SIG-M5 treated with dmso at 0.1 percent for 504 hours (cell line): ENCODE measurements at regions not wholly inside any gene's neighbourhood (a gene's known extent, or its start where the extent isn't known, plus 50 kb on each side); places are given as distances from the start of the nearest gene placed in this dataset.
A peak's percentile ranks its signal among the peaks of the same experiment; 100 is the strongest.
"Not testable (repeated sequence)": the region's sequence is repeated elsewhere in the genome, so short reads cannot be mapped to it uniquely, and the experiment has no call there.

Experiments
- DNase-seq: peaks from one replicate; lab custom pipeline; 2025; ENCODE audit not compliant: unreplicated experiment; lab: John Stamatoyannopoulos, UW

GRCh38 chr6:21909321-21909720 lies 315.8 kb downstream of the SOX4 start:
- DNase-seq = no peak

GRCh38 chr6:21911208-21911607 lies 317.7 kb downstream of the SOX4 start:
- no peak for DNase-seq

GRCh38 chr6:21912151-21912832 lies 318.7 kb downstream of the SOX4 start:
- no peak for DNase-seq

- DNase-seq = no peak
Measured at GRCh38 chr6:21914121-21914973, 320.8 kb downstream of the SOX4 start.

GRCh38 chr6:21915707-21916260 lies 322.2 kb downstream of the SOX4 start:
- DNase-seq = no peak

- no peak for DNase-seq
Measured at GRCh38 chr6:21918041-21918440, 324.5 kb downstream of the SOX4 start.

GRCh38 chr6:21918666-21919065 lies 325.1 kb downstream of the SOX4 start:
- DNase-seq = no peak

- no peak for DNase-seq
Measured at GRCh38 chr6:21922086-21922485, 328.5 kb downstream of the SOX4 start.

- no peak for DNase-seq
Measured at GRCh38 chr6:21924002-21924401, 330.5 kb downstream of the SOX4 start.

GRCh38 chr6:21928827-21929226 lies 335.3 kb downstream of the SOX4 start:
- no peak for DNase-seq

GRCh38 chr6:21931641-21932335 lies 338.2 kb downstream of the SOX4 start:
- no peak for DNase-seq

- DNase-seq = no peak
Measured at GRCh38 chr6:21933351-21933750, 339.8 kb downstream of the SOX4 start.

GRCh38 chr6:21935142-21935541 lies 341.6 kb downstream of the SOX4 start:
- DNase-seq = no peak

- peak; percentile 29 for DNase-seq
Measured at GRCh38 chr6:21935561-21936028, 342.0 kb downstream of the SOX4 start.

GRCh38 chr6:21937466-21937865 lies 343.9 kb downstream of the SOX4 start:
- no peak for DNase-seq

GRCh38 chr6:21939066-21939465 lies 345.5 kb downstream of the SOX4 start:
- not testable (repeated sequence) for DNase-seq

- DNase-seq = no peak
Measured at GRCh38 chr6:21941926-21942325, 348.4 kb downstream of the SOX4 start.

- no peak for DNase-seq
Measured at GRCh38 chr6:21942897-21943296, 349.3 kb downstream of the SOX4 start.

- no peak for DNase-seq
Measured at GRCh38 chr6:21946298-21946783, 350.5 kb downstream of the PRL start.

GRCh38 chr6:21947227-21947626 lies 349.6 kb downstream of the PRL start:
- DNase-seq = not testable (repeated sequence)

GRCh38 chr6:21947731-21948386 lies 349.0 kb downstream of the PRL start:
- DNase-seq = no peak
